AG09319 (cell line): ENCODE measurements at regions not wholly inside any gene's neighbourhood (a gene's known extent, or its start where the extent isn't known, plus 50 kb on each side); places are given as distances from the start of the nearest gene placed in this dataset.
A peak's percentile ranks its signal among the peaks of the same experiment; 100 is the strongest.

Source experiments
- DNase-seq: peaks from one replicate; pipeline ENCODE4 v3.0.0-alpha.2; 2010; ENCODE audit warnings: low read depth; ENCODE audit errors: extremely low read depth
- CTCF ChIP-seq: IDR thresholded peaks from 2 replicates; pipeline ENCODE4 v1.5.1; 2011; ENCODE audit warnings: low read depth, mild to moderate bottlenecking, inconsistent platforms, low read length, moderate library complexity

- TF ChIP-seq CTCF = no peak
- no peak for DNase-seq
Observed at GRCh38 chr21:16504766-16505165, 775.0 kb downstream of the USP25 start.

- TF ChIP-seq CTCF = no peak
- peak; percentile 76 for DNase-seq
Observed at GRCh38 chr21:16509476-16509875, 779.7 kb downstream of the USP25 start.

GRCh38 chr21:16514316-16514715 is 784.5 kb downstream of the USP25 start:
- DNase-seq = no peak
- no peak for TF ChIP-seq CTCF

GRCh38 chr21:16517383-16517782 is 787.6 kb downstream of the USP25 start:
- no peak for DNase-seq

GRCh38 chr21:16519036-16519435 is 789.3 kb downstream of the USP25 start:
- TF ChIP-seq CTCF = no peak
- DNase-seq = no peak

More at GRCh38 chr21:16517383-16517782, 787.6 kb downstream of the USP25 start:
- no peak for TF ChIP-seq CTCF

GRCh38 chr21:16519644-16520043 is 789.9 kb downstream of the USP25 start:
- no peak for DNase-seq
- TF ChIP-seq CTCF = no peak

GRCh38 chr21:16522548-16522947 is 792.8 kb downstream of the USP25 start:
- no peak for DNase-seq
- TF ChIP-seq CTCF = no peak
